HG02973 (cell line): ENCODE measurements at regions not wholly inside any gene's neighbourhood (a gene's known extent, or its start where the extent isn't known, plus 50 kb on each side); places are given as distances from the start of the nearest gene placed in this dataset.
"Not testable (repeated sequence)": the region's sequence is repeated elsewhere in the genome, so short reads cannot be mapped to it uniquely, and the experiment has no call there.

ENCODE experiments used
- ATAC-seq: cut with Tn5 transposase; IDR thresholded peaks from one replicate; pipeline ENCODE4 v1.9.1; 2021; ENCODE audit warnings: moderate library complexity; ENCODE audit not compliant: unreplicated experiment

DNA sequence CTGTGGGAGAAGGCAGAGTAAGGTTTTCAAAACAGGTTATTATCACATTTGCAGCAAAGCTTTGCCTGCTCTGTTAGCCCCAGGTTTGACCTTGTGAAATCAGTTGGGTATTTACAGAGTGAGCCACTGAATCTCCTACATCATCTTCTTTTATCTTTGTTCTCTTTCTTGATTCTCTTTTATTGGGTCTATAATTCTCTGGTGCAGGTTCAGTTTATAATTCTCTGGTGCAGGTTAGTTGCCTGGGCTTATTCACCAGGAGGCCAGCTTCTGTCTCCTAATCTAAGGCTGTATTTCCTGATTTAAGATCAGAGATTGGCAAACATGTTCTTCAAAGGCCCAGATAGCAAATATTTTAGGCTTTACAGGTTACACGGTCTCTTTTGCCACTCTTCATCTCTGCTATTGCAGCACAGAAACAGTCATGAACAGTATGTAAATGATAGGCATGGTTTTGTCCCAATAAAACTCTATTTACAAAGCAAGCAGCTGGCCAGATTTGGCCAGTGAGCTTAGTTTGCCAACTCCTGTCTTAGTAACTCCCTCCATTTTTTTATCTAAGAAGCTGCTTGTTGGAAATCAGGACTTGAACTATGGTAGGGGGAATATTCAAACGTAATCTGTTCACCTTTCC lies 205.0 kb upstream of the RIMS1 start:
- ATAC-seq, result no peak

DNA sequence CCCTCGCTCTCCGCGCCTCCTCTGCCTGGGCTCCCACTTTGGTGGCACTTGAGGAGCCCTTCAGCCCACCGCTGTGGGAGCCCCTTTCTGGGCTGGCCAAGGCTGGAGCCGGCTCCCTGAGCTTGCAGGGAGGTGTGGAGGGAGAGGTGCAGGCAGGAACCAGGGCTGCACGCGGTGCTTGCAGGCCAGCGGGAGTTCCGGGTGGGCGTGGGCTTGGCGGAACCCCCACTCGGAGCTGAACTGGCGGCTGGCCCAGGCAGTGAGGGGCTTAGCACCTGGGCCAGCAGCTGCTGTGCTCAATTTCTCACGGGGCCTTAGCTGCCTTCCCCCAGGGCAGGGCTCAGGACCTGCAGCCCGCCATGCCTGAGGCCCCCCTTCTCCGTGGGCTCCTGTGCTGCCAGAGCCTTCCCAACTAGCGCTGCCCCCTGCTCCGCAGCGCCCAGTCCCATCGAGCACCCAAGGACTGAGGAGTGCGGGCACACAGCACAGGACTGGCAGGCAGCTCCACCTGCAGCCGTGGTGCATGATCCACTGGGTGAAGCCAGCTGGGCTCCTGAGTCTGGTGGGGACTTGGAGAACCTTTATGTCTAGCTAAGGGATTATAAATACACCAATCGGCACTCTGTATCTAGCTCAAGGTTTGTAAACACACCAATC lies 200.2 kb upstream of the RIMS1 start:
- ATAC-seq, result not testable (repeated sequence)

DNA sequence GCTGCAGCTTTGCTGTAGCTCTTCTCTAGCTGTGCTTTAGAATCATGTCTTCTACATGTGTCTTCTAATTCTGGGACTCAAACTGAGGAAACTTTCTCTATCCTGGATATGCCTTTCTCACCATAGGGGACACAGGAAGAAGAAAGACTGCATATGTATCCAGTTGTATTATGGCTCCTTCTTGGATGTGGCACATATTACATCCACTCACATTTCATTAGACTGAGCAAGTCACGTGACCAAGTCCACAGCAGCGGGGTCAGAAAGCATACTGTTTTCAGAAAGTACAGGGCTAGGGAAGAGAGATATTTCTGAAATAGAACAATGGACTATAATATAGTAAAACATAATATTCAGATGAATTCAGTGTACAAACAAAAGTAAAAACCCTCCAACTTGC lies 187.6 kb upstream of the RIMS1 start:
- no peak for ATAC-seq

DNA sequence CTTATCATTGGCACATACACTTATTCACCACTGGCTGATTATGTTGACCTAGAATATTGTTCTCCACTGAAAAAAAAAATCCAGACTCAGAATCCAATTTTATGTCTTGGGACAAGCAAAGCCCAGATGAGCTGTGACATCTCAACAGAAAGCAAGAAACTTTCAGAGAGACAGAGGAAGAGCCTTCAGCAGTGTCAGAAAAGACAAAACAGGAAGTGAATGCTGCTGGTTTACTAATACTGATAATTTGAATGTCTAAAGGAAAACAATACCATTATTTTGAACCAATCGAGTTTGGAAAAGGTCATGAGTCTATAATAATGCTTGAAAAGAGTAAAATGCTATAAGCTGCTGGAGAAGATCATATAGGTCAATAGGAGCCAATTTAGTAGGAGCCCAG lies 179.8 kb upstream of the RIMS1 start:
- ATAC-seq, result no peak

DNA sequence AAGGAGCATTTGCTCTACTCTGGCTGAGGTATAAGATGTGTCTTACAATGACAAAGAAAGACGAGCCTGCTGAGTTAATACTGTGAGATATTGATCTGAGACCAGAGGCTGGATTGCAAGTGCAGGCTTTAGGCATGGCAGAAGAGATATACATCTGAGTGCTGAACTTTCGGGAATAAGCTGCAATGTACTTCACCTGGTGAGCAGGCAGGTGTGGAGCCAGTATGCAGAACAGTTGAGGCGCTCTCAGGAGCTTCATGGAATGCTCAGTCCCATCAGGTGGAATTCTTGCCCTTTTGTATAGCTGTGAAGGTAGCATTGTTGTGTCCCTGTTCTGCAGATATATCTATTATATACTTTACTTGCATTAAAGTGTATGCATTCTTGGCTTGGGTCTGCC lies 179.3 kb upstream of the RIMS1 start:
- no peak for ATAC-seq

- no peak for ATAC-seq
Measured at GRCh38 chr6:71720705-71721104, 165.6 kb upstream of the RIMS1 start.

- no peak for ATAC-seq
Measured at GRCh38 chr6:71721642-71722041, 164.7 kb upstream of the RIMS1 start.

- no peak for ATAC-seq
Measured at GRCh38 chr6:71722736-71723135, 163.6 kb upstream of the RIMS1 start.

DNA sequence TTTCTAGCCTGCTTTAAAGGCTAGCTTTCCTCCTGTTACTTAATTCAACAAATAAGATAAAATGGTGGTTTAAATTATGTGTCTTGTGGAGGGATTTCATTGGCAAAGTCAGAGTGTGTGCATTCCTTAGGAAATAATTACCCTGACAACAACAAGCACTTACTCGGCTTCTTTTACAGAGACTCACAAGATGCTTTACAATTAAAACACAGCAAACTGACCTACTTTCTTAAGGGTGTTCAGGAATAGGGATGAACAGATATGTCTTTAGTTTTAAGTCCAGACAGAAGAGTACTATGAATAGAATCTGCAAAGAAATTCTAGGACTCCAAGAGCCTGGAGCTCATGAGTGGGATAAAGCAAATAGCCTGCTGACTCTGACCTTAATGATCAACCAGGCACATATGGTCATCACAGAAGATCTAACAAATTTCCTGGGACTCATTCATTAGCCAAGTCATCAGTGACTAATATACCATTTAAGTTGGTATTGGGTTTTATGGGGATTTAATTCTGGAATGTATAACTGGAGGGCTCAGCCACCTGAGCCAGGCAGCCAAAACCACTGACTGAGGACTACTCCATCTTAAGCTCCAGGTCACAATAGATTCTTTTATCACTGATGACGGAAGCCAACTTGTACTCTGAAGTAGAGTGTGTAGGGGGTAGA lies 161.8 kb upstream of the RIMS1 start:
- no peak for ATAC-seq

GRCh38 chr6:71725126-71725470 lies 161.3 kb upstream of the RIMS1 start:
- no peak for ATAC-seq

DNA sequence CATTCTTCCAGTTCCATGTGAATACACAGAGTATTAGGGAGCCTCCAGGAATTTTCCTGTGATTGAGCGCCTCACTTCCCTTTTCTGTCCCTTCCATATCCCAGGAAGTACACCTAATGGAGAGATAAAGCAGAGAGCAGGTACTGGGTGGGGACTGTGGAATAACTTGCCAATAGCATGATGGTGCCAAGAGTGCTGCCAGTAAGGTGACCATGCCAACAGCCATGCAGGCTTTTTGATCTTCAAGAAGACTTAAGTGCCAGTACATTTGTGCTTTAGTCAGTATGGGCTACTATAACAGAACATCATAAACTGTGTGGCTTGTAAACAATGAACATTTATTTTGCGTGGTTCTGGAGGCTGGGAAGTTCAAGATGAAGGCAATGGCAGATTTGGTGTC lies 160.2 kb upstream of the RIMS1 start:
- no peak for ATAC-seq

- ATAC-seq, result peak; percentile 87
Measured at GRCh38 chr6:71727632-71728294, 158.6 kb upstream of the RIMS1 start.

DNA sequence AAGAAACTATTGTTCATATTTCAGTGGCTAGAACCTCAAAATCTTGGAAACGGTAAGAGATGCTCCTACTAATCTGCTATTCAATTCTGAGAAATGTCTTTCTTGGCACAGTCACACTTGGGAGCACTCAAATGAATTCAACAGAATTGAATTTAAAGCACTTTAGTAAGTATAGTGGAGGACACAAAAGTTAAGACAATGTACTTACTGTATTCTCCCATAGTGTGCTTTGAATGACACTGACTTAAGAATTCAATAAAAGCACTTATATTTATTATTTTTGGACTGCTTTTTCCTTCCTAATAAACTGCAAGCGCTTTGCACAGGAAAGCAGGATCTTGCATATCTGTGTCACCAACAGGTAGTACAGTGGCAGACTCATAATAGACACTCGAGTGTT lies 156.1 kb upstream of the RIMS1 start:
- no peak for ATAC-seq

GRCh38 chr6:71733970-71734899 lies 152.1 kb upstream of the RIMS1 start:
- no peak for ATAC-seq

DNA sequence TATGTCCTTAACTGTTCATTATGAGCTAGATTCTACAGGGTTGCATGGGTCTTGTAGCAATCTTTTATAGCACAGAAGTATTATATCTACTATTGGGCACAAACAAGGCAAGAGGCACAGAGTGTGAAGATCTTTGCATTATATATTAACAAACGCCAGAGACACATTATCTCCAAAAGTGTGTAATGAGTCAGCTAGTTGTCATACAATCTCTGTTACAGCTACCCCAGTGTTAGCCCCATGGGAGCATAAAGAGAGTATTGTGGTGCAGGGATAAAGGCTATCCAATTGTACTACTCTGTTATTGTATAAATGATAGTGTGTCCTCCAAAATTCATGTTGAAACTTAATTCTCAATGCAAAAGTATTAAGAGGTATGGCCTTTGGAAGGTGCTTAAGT lies 148.4 kb upstream of the RIMS1 start:
- ATAC-seq, result no peak

DNA sequence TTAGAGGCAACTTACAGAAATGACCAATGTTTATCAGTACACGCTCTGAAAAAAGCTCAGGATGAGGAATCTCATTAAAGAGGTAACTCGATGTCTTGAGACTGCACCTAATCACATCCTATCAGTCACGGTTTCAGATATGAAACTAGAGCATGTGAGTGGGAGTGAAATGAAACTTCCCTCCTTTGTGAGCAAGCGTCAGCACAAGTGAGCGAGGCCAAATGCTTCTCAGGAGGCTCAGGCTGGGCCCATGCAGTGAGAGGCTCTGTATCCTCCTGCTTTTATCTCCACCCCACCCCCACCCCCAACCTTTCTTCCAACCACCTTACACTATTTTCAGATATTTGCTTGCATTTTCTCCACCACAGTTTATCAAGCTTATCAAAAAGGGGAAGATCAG lies 140.8 kb upstream of the RIMS1 start:
- ATAC-seq, result no peak

DNA sequence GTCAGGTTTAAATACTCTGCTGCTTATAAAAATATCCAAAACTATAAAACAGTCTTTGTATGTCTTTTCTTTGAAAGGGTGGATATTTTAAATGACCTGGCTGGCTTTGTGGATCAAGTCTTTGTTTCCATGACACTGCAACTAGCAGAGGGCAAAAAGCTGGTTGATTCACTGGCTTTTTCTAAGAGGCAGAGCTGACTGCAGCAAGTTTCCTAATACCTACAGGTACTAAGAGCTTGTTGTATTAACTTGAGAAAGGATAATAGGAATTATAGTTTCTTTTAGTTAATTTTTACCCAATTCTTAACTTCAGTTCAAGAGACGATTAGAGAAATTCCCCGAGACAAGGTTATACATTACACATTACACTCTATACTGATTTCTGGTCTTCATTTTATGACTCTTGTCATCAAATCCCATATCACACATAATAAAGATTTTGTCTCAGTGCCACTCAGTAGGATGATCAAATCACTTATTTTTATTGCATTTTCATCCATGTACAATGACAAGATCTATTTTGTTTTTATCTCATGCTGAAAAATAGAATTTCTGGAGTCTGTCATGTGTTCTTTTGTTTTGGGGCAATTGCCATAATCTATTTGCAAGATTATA lies 120.1 kb upstream of the RIMS1 start:
- no peak for ATAC-seq

- ATAC-seq, result no peak
Measured at GRCh38 chr6:71766796-71767195, 119.6 kb upstream of the RIMS1 start.

DNA sequence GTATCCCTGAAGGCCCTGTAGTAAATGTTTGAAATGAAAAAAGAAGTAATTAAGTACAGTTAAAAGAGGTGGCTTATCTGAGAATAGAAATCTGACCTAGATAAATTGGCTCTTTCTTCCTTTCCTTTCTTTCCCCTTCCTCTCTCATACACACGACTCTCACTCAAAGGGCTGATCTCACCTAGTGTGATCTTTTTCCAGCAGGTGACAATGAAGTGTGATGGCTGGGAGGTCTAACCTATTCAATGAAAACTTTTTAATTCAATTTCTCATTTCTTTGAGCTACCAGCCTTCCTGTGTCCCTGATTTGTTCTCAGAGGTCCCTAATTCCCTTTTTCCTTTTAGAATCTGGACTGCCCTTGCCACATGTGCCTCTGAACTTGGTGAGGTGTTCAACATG lies 118.0 kb upstream of the RIMS1 start:
- ATAC-seq, result no peak

GRCh38 chr6:71808865-71809264 lies 77.5 kb upstream of the RIMS1 start:
- ATAC-seq, result no peak

GRCh38 chr6:71810880-71811279 lies 75.5 kb upstream of the RIMS1 start:
- ATAC-seq, result no peak
